ENCODE measurements at regions not wholly inside any gene's neighbourhood (a gene's known extent, or its start where the extent isn't known, plus 50 kb on each side); places are given as distances from the start of the nearest gene placed in this dataset.

DNA sequence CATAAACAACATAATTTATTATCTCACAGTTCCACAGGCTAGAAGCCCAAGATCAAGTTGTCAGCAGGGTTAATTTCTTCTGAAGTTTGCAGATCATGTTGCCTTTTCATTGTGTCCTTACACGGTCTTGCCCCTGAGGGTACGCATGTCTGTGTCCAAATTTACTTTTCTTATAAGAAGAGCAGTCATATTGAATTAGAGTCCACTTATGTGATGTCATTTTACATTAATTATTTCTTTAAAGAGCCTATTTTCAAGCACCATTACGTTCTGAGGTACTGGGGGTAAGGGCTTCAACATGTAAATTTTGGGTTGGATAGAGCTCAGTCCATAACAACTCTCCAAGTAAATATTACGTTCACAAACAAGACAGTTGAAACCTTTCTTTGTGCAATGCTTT is 236.6 kb upstream of the OR4E1 start:
- BruUV-seq (replicated peaks), result no TSS peak
- H2AK9ac ChIP-seq (replicated peaks; ENCODE audit: low read depth, low read length, poor library complexity), result no peak overlapping the region
- no peak overlapping the region for H3K23ac ChIP-seq (ENCODE audit: low read depth, low read length)
- H2BK20ac ChIP-seq (ENCODE audit: low read depth, low read length), result no peak overlapping the region
- no peak overlapping the region for H3K18ac ChIP-seq (ENCODE audit: low read depth, low read length)
- no peak overlapping the region for H3K4ac ChIP-seq (ENCODE audit: low read depth, low read length)
- H4K8ac ChIP-seq (ENCODE audit: low read depth in 2 of 2, low read length in 2 of 2), result no peak overlapping the region
- ChIA-PET CTCF (interaction anchor here (1.9 kb wide), 1 partner anchor 8 kb away, joined by 7 read pairs; no protein-coding TSS in a partner anchor), POLR2A (ENCODE audit: unreplicated experiment) (no interaction called here)
- TF ChIP-seq FOS (IDR thresholded peaks at IDR 0.05; ENCODE audit: low read depth, low read length) (no peak), NFE2L2 (IDR thresholded peaks at IDR 0.05; ENCODE audit: low read depth, low read length) (no peak), SMC3 (IDR thresholded peaks at IDR 0.05; ENCODE audit: low read depth, low read length) (no peak), RCOR1 (IDR thresholded peaks at IDR 0.05; ENCODE audit: insufficient replicate concordance, low read length) (no peak), RFX5 (IDR thresholded peaks at IDR 0.05; ENCODE audit: low read depth, low read length) (no peak), MAFK (IDR thresholded peaks at IDR 0.05; ENCODE audit: low read depth, low read length) (no peak), MAZ (IDR thresholded peaks at IDR 0.05; ENCODE audit: borderline replicate concordance, low read depth, low read length) (no peak), RAD21 (IDR thresholded peaks at IDR 0.05; ENCODE audit: low read length) (no peak), BHLHE40 (IDR thresholded peaks at IDR 0.05; ENCODE audit: low read depth, low read length) (no peak)
- TF ChIP-seq, protein P1, sequence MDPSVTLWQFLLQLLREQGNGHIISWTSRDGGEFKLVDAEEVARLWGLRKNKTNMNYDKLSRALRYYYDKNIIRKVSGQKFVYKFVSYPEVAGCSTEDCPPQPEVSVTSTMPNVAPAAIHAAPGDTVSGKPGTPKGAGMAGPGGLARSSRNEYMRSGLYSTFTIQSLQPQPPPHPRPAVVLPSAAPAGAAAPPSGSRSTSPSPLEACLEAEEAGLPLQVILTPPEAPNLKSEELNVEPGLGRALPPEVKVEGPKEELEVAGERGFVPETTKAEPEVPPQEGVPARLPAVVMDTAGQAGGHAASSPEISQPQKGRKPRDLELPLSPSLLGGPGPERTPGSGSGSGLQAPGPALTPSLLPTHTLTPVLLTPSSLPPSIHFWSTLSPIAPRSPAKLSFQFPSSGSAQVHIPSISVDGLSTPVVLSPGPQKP (IDR thresholded peaks at IDR 0.05; ENCODE audit: borderline replicate concordance, low read depth, low read length), result no peak
- TF ChIP-seq, protein P2, sequence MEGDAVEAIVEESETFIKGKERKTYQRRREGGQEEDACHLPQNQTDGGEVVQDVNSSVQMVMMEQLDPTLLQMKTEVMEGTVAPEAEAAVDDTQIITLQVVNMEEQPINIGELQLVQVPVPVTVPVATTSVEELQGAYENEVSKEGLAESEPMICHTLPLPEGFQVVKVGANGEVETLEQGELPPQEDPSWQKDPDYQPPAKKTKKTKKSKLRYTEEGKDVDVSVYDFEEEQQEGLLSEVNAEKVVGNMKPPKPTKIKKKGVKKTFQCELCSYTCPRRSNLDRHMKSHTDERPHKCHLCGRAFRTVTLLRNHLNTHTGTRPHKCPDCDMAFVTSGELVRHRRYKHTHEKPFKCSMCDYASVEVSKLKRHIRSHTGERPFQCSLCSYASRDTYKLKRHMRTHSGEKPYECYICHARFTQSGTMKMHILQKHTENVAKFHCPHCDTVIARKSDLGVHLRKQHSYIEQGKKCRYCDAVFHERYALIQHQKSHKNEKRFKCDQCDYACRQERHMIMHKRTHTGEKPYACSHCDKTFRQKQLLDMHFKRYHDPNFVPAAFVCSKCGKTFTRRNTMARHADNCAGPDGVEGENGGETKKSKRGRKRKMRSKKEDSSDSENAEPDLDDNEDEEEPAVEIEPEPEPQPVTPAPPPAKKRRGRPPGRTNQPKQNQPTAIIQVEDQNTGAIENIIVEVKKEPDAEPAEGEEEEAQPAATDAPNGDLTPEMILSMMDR (conservative IDR thresholded peaks at IDR 0.05; ENCODE audit: low read depth, low read length), result no peak
- dilution Hi-C loops (cut with HindIII; ENCODE audit: low sequenced_read_pairs, unreplicated experiment) (no loop called here), intact Hi-C loops (cut with micrococcal nuclease) (no loop called here), in situ Hi-C loops (cut with MboI; ENCODE audit: low sequenced_read_pairs) (no loop called here)
- no peak overlapping the region for H2AFZ ChIP-seq (replicated peaks; ENCODE audit: low read length, poor library complexity)
- no peak overlapping the region for H4K5ac ChIP-seq (ENCODE audit: low read depth, low read length)
- no peak overlapping the region for H3K9ac ChIP-seq (ENCODE audit: low read depth, low read length)
- H3K27ac ChIP-seq (ENCODE audit: insufficient read depth, low read length), result no peak overlapping the region
- H3K79me1 ChIP-seq (ENCODE audit: low read depth in 1 of 2, low read length in 2 of 2), result no peaks in the 10 kb centered on the region
- H4K91ac ChIP-seq (ENCODE audit: insufficient read depth, low read depth, low read length), result no peak overlapping the region
- H3K27me3 ChIP-seq (ENCODE audit: control insufficient read depth, insufficient read depth, low read length), result no peaks in the 10 kb centered on the region
- no peak overlapping the region for H2BK5ac ChIP-seq (ENCODE audit: low read depth, low read length, poor library complexity, severe bottlenecking)
- H4K20me1 ChIP-seq (ENCODE audit: insufficient read depth, low read length), result no peaks in the 10 kb centered on the region
- no peaks in the 10 kb centered on the region for H3K36me3 ChIP-seq (ENCODE audit: control insufficient read depth, insufficient read depth, low read length)
- no peaks in the 10 kb centered on the region for H3K4me1 ChIP-seq (ENCODE audit: control insufficient read depth, insufficient read depth, low read length)
- no peak overlapping the region for H3K4me2 ChIP-seq (ENCODE audit: low read depth, low read length)
- no peak overlapping the region for H2BK15ac ChIP-seq (ENCODE audit: low read depth, low read length)
- H3K9me1 ChIP-seq (ENCODE audit: insufficient read depth, low read length), result no peaks in the 10 kb centered on the region
- H3K14ac ChIP-seq (replicated peaks; ENCODE audit: low read depth, low read length), result no peak overlapping the region
- H2BK120ac ChIP-seq (ENCODE audit: low read depth, low read length), result no peak overlapping the region
- H3K9me3 ChIP-seq (ENCODE audit: control insufficient read depth, insufficient read depth, low read length), result no peaks in the 10 kb centered on the region
- no peak overlapping the region for H2AK5ac ChIP-seq (ENCODE audit: low read depth, low read length)
- H3K4me3 ChIP-seq (ENCODE audit: insufficient read depth, low read depth, low read length), result no peak overlapping the region
- no CpG with 5 or more reads among the region's 4 CpGs for WGBS, 2 experiments (ENCODE audit: extremely low coverage in 2 of 2, insufficient read length in 1 of 2)
- DNase-seq (no peak), ATAC-seq (ENCODE audit: low read depth) (no peak)
- H3K56ac ChIP-seq (ENCODE audit: extremely low read depth, insufficient read depth, low read length), result no peak overlapping the region

Measured in IMR-90 (cell line).